Endothelial cell of umbilical vein (primary cell): ENCODE measurements at regions not wholly inside any gene's neighbourhood (a gene's known extent, or its start where the extent isn't known, plus 50 kb on each side); places are given as distances from the start of the nearest gene placed in this dataset.

Experiments used
- BruUV-seq: library from RNA; stranded (reverse); fragments of 400-500 nt; replicated peaks from 2 replicates; lab custom pipeline; 2021; lab: Mats Ljungman, UMichigan
- CTCF ChIA-PET: fragments of 300-600, 350-600 bp; sonication (Branson Sonifier 250); formaldehyde crosslinking; loops from one replicate; lab custom pipeline; 2021; ENCODE audit warnings: antibody characterized with exemption, inconsistent platforms; lab: Charles Lee
- POLR2A ChIA-PET: fragments of 300-600, 350-600 bp; sonication (Branson Sonifier 250); formaldehyde crosslinking; loops from one replicate; lab custom pipeline; 2021; ENCODE audit warnings: antibody characterized with exemption, inconsistent platforms; lab: Charles Lee
- DNase-seq: peaks from one replicate; pipeline ENCODE4 v3.0.0-alpha.2; 2011; ENCODE audit warnings: low read depth, low spot score
- FAIRE-seq: peaks from 2 replicates; lab custom pipeline; 2011; peaks lifted over from hg19 to GRCh38; lab: Jason Lieb, UNC
- H2AFZ ChIP-seq: 2 replicates; pipeline ENCODE4 v1.6.0; 2012; ENCODE audit warnings: low read depth, low read length, control low read depth, inconsistent platforms
- H3K27ac ChIP-seq: 2 replicates; pipeline ENCODE4 v1.5.1; 2011; ENCODE audit warnings: low read depth, mild to moderate bottlenecking, control low read depth, low read length, moderate library complexity; ENCODE audit not compliant: insufficient read depth
- H3K27me3 ChIP-seq, 2 experiments: 2 replicates each; pipeline versions ENCODE4 v1.6.0 to v1.6.1; 2011; ENCODE audit warnings: low read length in 2 of 2, mixed read lengths in 1 of 2; ENCODE audit not compliant: control insufficient read depth in 2 of 2, insufficient read depth in 2 of 2
- H3K36me3 ChIP-seq, 2 experiments: 2 replicates in 1 of 2; 3 replicates in 1 of 2; pipeline ENCODE4 v1.5.1; 2011; ENCODE audit warnings: low read length in 2 of 2, mild to moderate bottlenecking in 1 of 2, moderate library complexity in 1 of 2; ENCODE audit not compliant: control insufficient read depth in 2 of 2, insufficient read depth in 2 of 2; ENCODE audit errors: extremely low read depth in 1 of 2
- H3K4me1 ChIP-seq: 3 replicates; pipeline ENCODE4 v1.5.1; 2011; ENCODE audit warnings: mild to moderate bottlenecking, low read length; ENCODE audit not compliant: control insufficient read depth, insufficient read depth; ENCODE audit errors: extremely low read depth
- H3K4me2 ChIP-seq: 2 replicates; pipeline ENCODE4 v1.6.1; 2011; ENCODE audit warnings: low read length, control low read depth, mixed read lengths; ENCODE audit not compliant: insufficient read depth
- H3K4me3 ChIP-seq, 3 experiments: fragments of 200-600 bp in 1 of 3; sonication (generic), shearing (Covaris generic) in 1 of 3; replicated peaks in 1 of 3; 2 replicates each; pipeline ENCODE4 v1.5.1; 2011 to 2016; ENCODE audit warnings: control low read depth in 3 of 3, low read length in 3 of 3, mild to moderate bottlenecking in 2 of 3, inconsistent platforms in 1 of 3, low read depth in 1 of 3, moderate library complexity in 1 of 3; ENCODE audit not compliant: insufficient read depth in 1 of 3
- H3K79me2 ChIP-seq: 2 replicates; pipeline ENCODE4 v1.6.0; 2012; ENCODE audit warnings: low read length, inconsistent platforms; ENCODE audit not compliant: control insufficient read depth, insufficient read depth
- H3K9ac ChIP-seq: replicated peaks from 2 replicates; pipeline ENCODE3; 2011; ENCODE audit warnings: low read length, control low read depth; ENCODE audit not compliant: insufficient read depth; ENCODE audit errors: extremely low read depth
- H3K9me1 ChIP-seq: replicated peaks from 3 replicates; pipeline ENCODE4 v1.6.0; 2011; ENCODE audit warnings: mild to moderate bottlenecking, low read length; ENCODE audit not compliant: control insufficient read depth, insufficient read depth; ENCODE audit errors: extremely low read depth
- H3K9me3 ChIP-seq: replicated peaks from 2 replicates; pipeline ENCODE4 v1.5.1; 2012; ENCODE audit warnings: low read length, inconsistent platforms; ENCODE audit not compliant: control insufficient read depth, insufficient read depth
- H4K20me1 ChIP-seq: replicated peaks from 2 replicates; pipeline ENCODE3; 2011; ENCODE audit warnings: mild to moderate bottlenecking, low read length; ENCODE audit not compliant: control insufficient read depth, insufficient read depth; ENCODE audit errors: extremely low read depth
- EZH2 ChIP-seq: IDR thresholded peaks from 2 replicates; pipeline ENCODE4 v1.6.1; 2012; ENCODE audit warnings: borderline replicate concordance, low read depth, mild to moderate bottlenecking, moderate library complexity, low read length, inconsistent platforms; ENCODE audit not compliant: severe bottlenecking
- FOS ChIP-seq: IDR thresholded peaks from 2 replicates; pipeline ENCODE4 v1.6.1; 2011; ENCODE audit warnings: mild to moderate bottlenecking, low read length, moderate library complexity, borderline replicate concordance; ENCODE audit not compliant: insufficient read depth
- GATA2 ChIP-seq: IDR thresholded peaks from 2 replicates; pipeline ENCODE4 v1.7.0; 2011; ENCODE audit warnings: low read depth, mild to moderate bottlenecking, moderate library complexity, mixed read lengths, low read length; ENCODE audit not compliant: insufficient read length, insufficient read depth
- JUN ChIP-seq: IDR thresholded peaks from 2 replicates; pipeline ENCODE4 v1.6.1; 2011; ENCODE audit warnings: borderline replicate concordance, low read depth; ENCODE audit not compliant: insufficient read length, insufficient read depth
- MYC ChIP-seq: IDR thresholded peaks from one replicate; pipeline ENCODE4 v1.6.1; 2011; ENCODE audit warnings: mild to moderate bottlenecking, low read depth, low read length
- POLR2A ChIP-seq: IDR thresholded peaks from 2 replicates; pipeline ENCODE4 v1.6.1; 2012; ENCODE audit warnings: low read depth, mild to moderate bottlenecking, control low read depth, low read length
- POLR2AphosphoS5 ChIP-seq: IDR thresholded peaks from 2 replicates; pipeline ENCODE4 v1.6.1; 2012; ENCODE audit warnings: low read depth, mild to moderate bottlenecking, control low read depth, low read length, moderate library complexity; ENCODE audit not compliant: insufficient read depth
- dilution Hi-C: fragments of 300-500 bp; cut with MboI; formaldehyde crosslinking; loops from one replicate; pipeline ENCODE4 v1.15.0; 2019; ENCODE audit warnings: low sequenced_read_pairs; ENCODE audit not compliant: extremely low pct_ligation_motif_present
- intact Hi-C: fragments of 100-400 bp; cut with micrococcal nuclease; formaldehyde crosslinking; loops from one replicate; pipeline ENCODE4 v1.10.0; 2022
- TF ChIP-seq, protein P1 (sequence below): IDR thresholded peaks from 2 replicates; pipeline ENCODE4 v1.6.1; 2011; ENCODE audit not compliant: insufficient read depth, insufficient read length
- TF ChIP-seq, protein P2 (sequence below), 2 donors: IDR thresholded peaks; 1 replicate in 1 of 2; 2 replicates in 1 of 2; pipeline ENCODE4 v1.5.1; 2011; ENCODE audit warnings: low read length in 2 of 2, mild to moderate bottlenecking in 2 of 2, moderate library complexity in 2 of 2, control low read depth in 1 of 2, inconsistent platforms in 1 of 2, low read depth in 1 of 2; ENCODE audit not compliant: insufficient read depth in 1 of 2; ENCODE audit errors: extremely low read depth in 1 of 2

DNA sequence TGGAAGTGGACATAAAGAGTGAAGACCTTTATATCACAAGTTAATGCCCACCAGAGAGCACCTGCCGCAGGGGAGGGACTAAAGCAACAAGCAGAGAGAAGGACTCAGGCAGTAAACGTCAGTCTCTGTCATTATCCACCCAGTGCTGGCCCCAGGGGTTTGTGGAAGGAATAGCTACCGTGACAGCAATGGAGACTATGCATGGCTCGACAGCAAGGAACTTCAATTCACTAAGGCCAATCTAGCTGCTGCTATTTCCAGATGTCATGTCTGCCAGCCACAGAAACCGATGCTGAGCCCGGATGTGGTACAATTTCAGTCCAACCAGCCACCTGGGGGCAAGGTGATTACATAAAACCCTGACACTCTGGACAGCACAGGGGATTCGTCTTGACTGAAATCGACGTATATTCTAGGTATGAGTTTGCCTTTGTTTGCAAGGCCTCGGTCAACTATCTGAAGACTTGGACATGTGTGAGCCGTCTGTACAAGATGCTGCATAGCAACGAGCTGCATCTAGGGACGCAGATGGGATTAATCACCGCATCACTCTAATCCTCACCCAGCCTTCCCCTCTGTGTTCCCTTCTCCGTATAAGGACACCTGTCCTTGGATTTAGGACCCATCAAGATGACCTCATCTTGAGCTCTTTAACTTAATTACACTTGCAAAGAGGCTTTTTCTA, 154.1 kb upstream of the SH3BP4 start:
- Histone ChIP-seq H3K4me3 (no peak overlapping the region), H3K27me3 (peaks cover 20% of the 10 kb centered on the region in 2 experiments), H3K9ac (no peak overlapping the region), H3K36me3 (no peaks in the 10 kb centered on the region), H3K9me1 (no peaks in the 10 kb centered on the region), H3K27ac (no peak overlapping the region), H3K4me1 (no peaks in the 10 kb centered on the region), H4K20me1 (no peaks in the 10 kb centered on the region), H2AFZ (no peak overlapping the region), H3K4me2 (no peak overlapping the region), H3K79me2 (no peaks in the 10 kb centered on the region), H3K9me3 (no peaks in the 10 kb centered on the region)
- no TSS peak for BruUV-seq
- DNase-seq (no peak), FAIRE-seq (no peak)
- POLR2A ChIA-PET, result no interaction called here
- intact Hi-C loops (no loop called here), dilution Hi-C loops (no loop called here)
- TF ChIP-seq, protein P1, sequence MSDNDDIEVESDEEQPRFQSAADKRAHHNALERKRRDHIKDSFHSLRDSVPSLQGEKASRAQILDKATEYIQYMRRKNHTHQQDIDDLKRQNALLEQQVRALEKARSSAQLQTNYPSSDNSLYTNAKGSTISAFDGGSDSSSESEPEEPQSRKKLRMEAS, result no peak
- no peak for TF ChIP-seq EZH2
- no peak for TF ChIP-seq GATA2
- TF ChIP-seq MYC, result no peak
- TF ChIP-seq JUN, result no peak
- TF ChIP-seq, protein P2, sequence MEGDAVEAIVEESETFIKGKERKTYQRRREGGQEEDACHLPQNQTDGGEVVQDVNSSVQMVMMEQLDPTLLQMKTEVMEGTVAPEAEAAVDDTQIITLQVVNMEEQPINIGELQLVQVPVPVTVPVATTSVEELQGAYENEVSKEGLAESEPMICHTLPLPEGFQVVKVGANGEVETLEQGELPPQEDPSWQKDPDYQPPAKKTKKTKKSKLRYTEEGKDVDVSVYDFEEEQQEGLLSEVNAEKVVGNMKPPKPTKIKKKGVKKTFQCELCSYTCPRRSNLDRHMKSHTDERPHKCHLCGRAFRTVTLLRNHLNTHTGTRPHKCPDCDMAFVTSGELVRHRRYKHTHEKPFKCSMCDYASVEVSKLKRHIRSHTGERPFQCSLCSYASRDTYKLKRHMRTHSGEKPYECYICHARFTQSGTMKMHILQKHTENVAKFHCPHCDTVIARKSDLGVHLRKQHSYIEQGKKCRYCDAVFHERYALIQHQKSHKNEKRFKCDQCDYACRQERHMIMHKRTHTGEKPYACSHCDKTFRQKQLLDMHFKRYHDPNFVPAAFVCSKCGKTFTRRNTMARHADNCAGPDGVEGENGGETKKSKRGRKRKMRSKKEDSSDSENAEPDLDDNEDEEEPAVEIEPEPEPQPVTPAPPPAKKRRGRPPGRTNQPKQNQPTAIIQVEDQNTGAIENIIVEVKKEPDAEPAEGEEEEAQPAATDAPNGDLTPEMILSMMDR (IDR thresholded peaks at IDR 0.05; ENCODE audit: extremely low read depth in 1 of 2, insufficient read depth in 1 of 2, low read depth in 1 of 2, low read length in 2 of 2), result no peak
- no peak for TF ChIP-seq POLR2A
- no peak for TF ChIP-seq FOS
- no peak for TF ChIP-seq POLR2AphosphoS5
- CTCF ChIA-PET, result interaction anchor here (1.4 kb wide), 1 partner anchor 13 kb away, joined by 3 read pairs; no protein-coding TSS in a partner anchor
